Endothelial cell of umbilical vein (primary cell): ENCODE measurements at regions not wholly inside any gene's neighbourhood (a gene's known extent, or its start where the extent isn't known, plus 50 kb on each side); places are given as distances from the start of the nearest gene placed in this dataset.

ENCODE experiments used
- BruUV-seq: library from RNA; stranded (reverse); fragments of 400-500 nt; replicated peaks from 2 replicates; lab custom pipeline; 2021; lab: Mats Ljungman, UMichigan
- CTCF ChIA-PET: fragments of 300-600, 350-600 bp; sonication (Branson Sonifier 250); formaldehyde crosslinking; loops from one replicate; lab custom pipeline; 2021; ENCODE audit warnings: antibody characterized with exemption, inconsistent platforms; lab: Charles Lee
- POLR2A ChIA-PET: fragments of 300-600, 350-600 bp; sonication (Branson Sonifier 250); formaldehyde crosslinking; loops from one replicate; lab custom pipeline; 2021; ENCODE audit warnings: antibody characterized with exemption, inconsistent platforms; lab: Charles Lee
- DNase-seq: peaks from one replicate; pipeline ENCODE4 v3.0.0-alpha.2; 2011; ENCODE audit warnings: low read depth, low spot score
- FAIRE-seq: peaks from 2 replicates; lab custom pipeline; 2011; peaks lifted over from hg19 to GRCh38; lab: Jason Lieb, UNC
- H2AFZ ChIP-seq: 2 replicates; pipeline ENCODE4 v1.6.0; 2012; ENCODE audit warnings: low read depth, low read length, control low read depth, inconsistent platforms
- H3K27ac ChIP-seq: 2 replicates; pipeline ENCODE4 v1.5.1; 2011; ENCODE audit warnings: low read depth, mild to moderate bottlenecking, control low read depth, low read length, moderate library complexity; ENCODE audit not compliant: insufficient read depth
- H3K27me3 ChIP-seq, 2 experiments: 2 replicates each; pipeline versions ENCODE4 v1.6.0 to v1.6.1; 2011; ENCODE audit warnings: low read length in 2 of 2, mixed read lengths in 1 of 2; ENCODE audit not compliant: control insufficient read depth in 2 of 2, insufficient read depth in 2 of 2
- H3K36me3 ChIP-seq, 2 experiments: 2 replicates in 1 of 2; 3 replicates in 1 of 2; pipeline ENCODE4 v1.5.1; 2011; ENCODE audit warnings: low read length in 2 of 2, mild to moderate bottlenecking in 1 of 2, moderate library complexity in 1 of 2; ENCODE audit not compliant: control insufficient read depth in 2 of 2, insufficient read depth in 2 of 2; ENCODE audit errors: extremely low read depth in 1 of 2
- H3K4me1 ChIP-seq: 3 replicates; pipeline ENCODE4 v1.5.1; 2011; ENCODE audit warnings: mild to moderate bottlenecking, low read length; ENCODE audit not compliant: control insufficient read depth, insufficient read depth; ENCODE audit errors: extremely low read depth
- H3K4me2 ChIP-seq: 2 replicates; pipeline ENCODE4 v1.6.1; 2011; ENCODE audit warnings: low read length, control low read depth, mixed read lengths; ENCODE audit not compliant: insufficient read depth
- H3K4me3 ChIP-seq, 3 experiments: fragments of 200-600 bp in 1 of 3; sonication (generic), shearing (Covaris generic) in 1 of 3; replicated peaks in 1 of 3; 2 replicates each; pipeline ENCODE4 v1.5.1; 2011 to 2016; ENCODE audit warnings: control low read depth in 3 of 3, low read length in 3 of 3, mild to moderate bottlenecking in 2 of 3, inconsistent platforms in 1 of 3, low read depth in 1 of 3, moderate library complexity in 1 of 3; ENCODE audit not compliant: insufficient read depth in 1 of 3
- H3K79me2 ChIP-seq: 2 replicates; pipeline ENCODE4 v1.6.0; 2012; ENCODE audit warnings: low read length, inconsistent platforms; ENCODE audit not compliant: control insufficient read depth, insufficient read depth
- H3K9ac ChIP-seq: replicated peaks from 2 replicates; pipeline ENCODE3; 2011; ENCODE audit warnings: low read length, control low read depth; ENCODE audit not compliant: insufficient read depth; ENCODE audit errors: extremely low read depth
- H3K9me1 ChIP-seq: replicated peaks from 3 replicates; pipeline ENCODE4 v1.6.0; 2011; ENCODE audit warnings: mild to moderate bottlenecking, low read length; ENCODE audit not compliant: control insufficient read depth, insufficient read depth; ENCODE audit errors: extremely low read depth
- H3K9me3 ChIP-seq: replicated peaks from 2 replicates; pipeline ENCODE4 v1.5.1; 2012; ENCODE audit warnings: low read length, inconsistent platforms; ENCODE audit not compliant: control insufficient read depth, insufficient read depth
- H4K20me1 ChIP-seq: replicated peaks from 2 replicates; pipeline ENCODE3; 2011; ENCODE audit warnings: mild to moderate bottlenecking, low read length; ENCODE audit not compliant: control insufficient read depth, insufficient read depth; ENCODE audit errors: extremely low read depth
- EZH2 ChIP-seq: IDR thresholded peaks from 2 replicates; pipeline ENCODE4 v1.6.1; 2012; ENCODE audit warnings: borderline replicate concordance, low read depth, mild to moderate bottlenecking, moderate library complexity, low read length, inconsistent platforms; ENCODE audit not compliant: severe bottlenecking
- FOS ChIP-seq: IDR thresholded peaks from 2 replicates; pipeline ENCODE4 v1.6.1; 2011; ENCODE audit warnings: mild to moderate bottlenecking, low read length, moderate library complexity, borderline replicate concordance; ENCODE audit not compliant: insufficient read depth
- GATA2 ChIP-seq: IDR thresholded peaks from 2 replicates; pipeline ENCODE4 v1.7.0; 2011; ENCODE audit warnings: low read depth, mild to moderate bottlenecking, moderate library complexity, mixed read lengths, low read length; ENCODE audit not compliant: insufficient read length, insufficient read depth
- JUN ChIP-seq: IDR thresholded peaks from 2 replicates; pipeline ENCODE4 v1.6.1; 2011; ENCODE audit warnings: borderline replicate concordance, low read depth; ENCODE audit not compliant: insufficient read length, insufficient read depth
- MAX ChIP-seq: IDR thresholded peaks from 2 replicates; pipeline ENCODE4 v1.6.1; 2011; ENCODE audit not compliant: insufficient read depth, insufficient read length
- MYC ChIP-seq: IDR thresholded peaks from one replicate; pipeline ENCODE4 v1.6.1; 2011; ENCODE audit warnings: mild to moderate bottlenecking, low read depth, low read length
- POLR2A ChIP-seq: IDR thresholded peaks from 2 replicates; pipeline ENCODE4 v1.6.1; 2012; ENCODE audit warnings: low read depth, mild to moderate bottlenecking, control low read depth, low read length
- POLR2AphosphoS5 ChIP-seq: IDR thresholded peaks from 2 replicates; pipeline ENCODE4 v1.6.1; 2012; ENCODE audit warnings: low read depth, mild to moderate bottlenecking, control low read depth, low read length, moderate library complexity; ENCODE audit not compliant: insufficient read depth
- dilution Hi-C: fragments of 300-500 bp; cut with MboI; formaldehyde crosslinking; loops from one replicate; pipeline ENCODE4 v1.15.0; 2019; ENCODE audit warnings: low sequenced_read_pairs; ENCODE audit not compliant: extremely low pct_ligation_motif_present
- intact Hi-C: fragments of 100-400 bp; cut with micrococcal nuclease; formaldehyde crosslinking; loops from one replicate; pipeline ENCODE4 v1.10.0; 2022
- TF ChIP-seq, protein P1 (sequence below), 2 donors: IDR thresholded peaks; 1 replicate in 1 of 2; 2 replicates in 1 of 2; pipeline ENCODE4 v1.5.1; 2011; ENCODE audit warnings: low read length in 2 of 2, mild to moderate bottlenecking in 2 of 2, moderate library complexity in 2 of 2, control low read depth in 1 of 2, inconsistent platforms in 1 of 2, low read depth in 1 of 2; ENCODE audit not compliant: insufficient read depth in 1 of 2; ENCODE audit errors: extremely low read depth in 1 of 2

DNA sequence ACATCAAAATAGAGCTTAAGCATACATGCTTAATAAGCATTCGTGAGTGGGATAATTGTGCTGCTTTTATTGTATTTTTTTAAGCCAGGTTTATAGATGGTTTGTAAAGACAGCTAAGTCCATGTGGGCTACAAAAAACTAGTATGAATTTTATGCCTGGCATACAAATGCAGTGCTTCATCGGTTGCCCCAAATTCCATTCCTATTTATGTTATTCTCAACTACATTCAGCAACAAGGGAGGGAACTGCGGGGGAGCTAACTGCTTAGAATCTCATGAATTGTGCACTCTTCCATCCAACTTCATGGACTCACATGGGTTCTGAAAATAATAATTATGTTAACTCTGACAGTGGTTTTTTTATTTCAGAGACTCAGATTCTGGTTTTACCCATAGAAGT lies 199.2 kb downstream of the FAM170A start:
- no peaks in the 10 kb centered on the region for H3K27me3 ChIP-seq
- no peaks in the 10 kb centered on the region for H3K4me1 ChIP-seq
- no peaks in the 10 kb centered on the region for H3K9me3 ChIP-seq
- intact Hi-C loops (no loop called here), dilution Hi-C loops (no loop called here)
- TF ChIP-seq MYC (no peak), GATA2 (no peak), EZH2 (no peak), MAX (no peak), JUN (no peak), FOS (no peak), POLR2AphosphoS5 (no peak), POLR2A (no peak)
- TF ChIP-seq, protein P1, sequence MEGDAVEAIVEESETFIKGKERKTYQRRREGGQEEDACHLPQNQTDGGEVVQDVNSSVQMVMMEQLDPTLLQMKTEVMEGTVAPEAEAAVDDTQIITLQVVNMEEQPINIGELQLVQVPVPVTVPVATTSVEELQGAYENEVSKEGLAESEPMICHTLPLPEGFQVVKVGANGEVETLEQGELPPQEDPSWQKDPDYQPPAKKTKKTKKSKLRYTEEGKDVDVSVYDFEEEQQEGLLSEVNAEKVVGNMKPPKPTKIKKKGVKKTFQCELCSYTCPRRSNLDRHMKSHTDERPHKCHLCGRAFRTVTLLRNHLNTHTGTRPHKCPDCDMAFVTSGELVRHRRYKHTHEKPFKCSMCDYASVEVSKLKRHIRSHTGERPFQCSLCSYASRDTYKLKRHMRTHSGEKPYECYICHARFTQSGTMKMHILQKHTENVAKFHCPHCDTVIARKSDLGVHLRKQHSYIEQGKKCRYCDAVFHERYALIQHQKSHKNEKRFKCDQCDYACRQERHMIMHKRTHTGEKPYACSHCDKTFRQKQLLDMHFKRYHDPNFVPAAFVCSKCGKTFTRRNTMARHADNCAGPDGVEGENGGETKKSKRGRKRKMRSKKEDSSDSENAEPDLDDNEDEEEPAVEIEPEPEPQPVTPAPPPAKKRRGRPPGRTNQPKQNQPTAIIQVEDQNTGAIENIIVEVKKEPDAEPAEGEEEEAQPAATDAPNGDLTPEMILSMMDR (IDR thresholded peaks at IDR 0.05; ENCODE audit: extremely low read depth in 1 of 2, insufficient read depth in 1 of 2, low read depth in 1 of 2, low read length in 2 of 2), result no peak
- H2AFZ ChIP-seq, result no peak overlapping the region
- no peaks in the 10 kb centered on the region for H3K79me2 ChIP-seq
- no peaks in the 10 kb centered on the region for H4K20me1 ChIP-seq
- ChIA-PET CTCF (no interaction called here), POLR2A (no interaction called here)
- DNase-seq, result no peak
- H3K27ac ChIP-seq, result no peak overlapping the region
- H3K4me3 ChIP-seq, result no peak overlapping the region
- H3K9ac ChIP-seq, result no peak overlapping the region
- no TSS peak for BruUV-seq
- FAIRE-seq, result no peak
- H3K9me1 ChIP-seq, result no peaks in the 10 kb centered on the region
- H3K36me3 ChIP-seq, result no peaks in the 10 kb centered on the region
- H3K4me2 ChIP-seq, result no peak overlapping the region
